ENCODE measurements at regions not wholly inside any gene's neighbourhood (a gene's known extent, or its start where the extent isn't known, plus 50 kb on each side); places are given as distances from the start of the nearest gene placed in this dataset.

DNA sequence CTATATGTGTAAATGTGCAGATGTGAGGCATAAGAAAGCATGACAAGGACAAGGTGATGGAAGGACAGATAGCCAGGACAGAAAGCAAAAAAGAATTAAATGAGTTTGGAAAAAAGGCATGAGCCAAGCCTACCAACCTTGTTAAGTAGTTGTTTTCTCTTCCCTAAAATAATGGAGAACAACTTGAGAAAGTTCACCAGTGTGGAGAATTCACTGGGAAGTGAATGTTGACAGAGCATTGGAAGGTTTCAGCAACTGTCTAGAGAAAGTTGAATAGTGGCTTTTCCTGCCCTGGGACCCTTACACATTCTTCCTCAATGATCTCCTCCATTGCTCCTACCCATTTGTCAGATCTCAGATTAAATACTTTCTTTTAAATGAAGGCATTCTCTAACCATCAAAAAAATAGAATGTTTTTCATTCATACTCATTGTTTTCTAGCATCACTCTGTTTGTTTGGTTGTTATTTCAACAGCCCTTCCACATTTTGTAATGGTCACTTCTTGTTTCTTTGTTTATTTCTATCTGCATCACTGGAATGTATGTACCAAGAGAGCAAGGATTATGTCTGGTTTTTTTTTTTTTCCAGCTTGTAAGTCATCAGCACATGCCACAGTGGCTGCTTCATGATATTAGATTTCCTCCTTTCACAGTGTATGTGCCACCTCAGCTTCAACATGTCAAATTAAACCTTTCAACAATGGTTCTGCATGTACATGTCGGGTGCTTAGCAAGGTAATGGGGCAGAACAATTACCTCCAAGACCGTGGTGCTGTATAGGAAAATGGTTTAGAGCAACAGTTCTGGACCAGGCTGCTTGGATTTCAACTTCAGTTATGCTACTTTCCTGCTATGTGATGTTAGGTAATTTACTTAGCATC is 586.0 kb upstream of the VRK2 start:
- peaks cover 5% of the 10 kb centered on the region for H3K27me3 Mint-ChIP-seq (ENCODE audit: low read depth)
- no peak overlapping the region for H3K4me3 Mint-ChIP-seq (ENCODE audit: unreplicated experiment)
- peaks cover 2% of the 10 kb centered on the region for H3K9me3 Mint-ChIP-seq (ENCODE audit: low read depth)
- TF ChIP-seq, protein P1, sequence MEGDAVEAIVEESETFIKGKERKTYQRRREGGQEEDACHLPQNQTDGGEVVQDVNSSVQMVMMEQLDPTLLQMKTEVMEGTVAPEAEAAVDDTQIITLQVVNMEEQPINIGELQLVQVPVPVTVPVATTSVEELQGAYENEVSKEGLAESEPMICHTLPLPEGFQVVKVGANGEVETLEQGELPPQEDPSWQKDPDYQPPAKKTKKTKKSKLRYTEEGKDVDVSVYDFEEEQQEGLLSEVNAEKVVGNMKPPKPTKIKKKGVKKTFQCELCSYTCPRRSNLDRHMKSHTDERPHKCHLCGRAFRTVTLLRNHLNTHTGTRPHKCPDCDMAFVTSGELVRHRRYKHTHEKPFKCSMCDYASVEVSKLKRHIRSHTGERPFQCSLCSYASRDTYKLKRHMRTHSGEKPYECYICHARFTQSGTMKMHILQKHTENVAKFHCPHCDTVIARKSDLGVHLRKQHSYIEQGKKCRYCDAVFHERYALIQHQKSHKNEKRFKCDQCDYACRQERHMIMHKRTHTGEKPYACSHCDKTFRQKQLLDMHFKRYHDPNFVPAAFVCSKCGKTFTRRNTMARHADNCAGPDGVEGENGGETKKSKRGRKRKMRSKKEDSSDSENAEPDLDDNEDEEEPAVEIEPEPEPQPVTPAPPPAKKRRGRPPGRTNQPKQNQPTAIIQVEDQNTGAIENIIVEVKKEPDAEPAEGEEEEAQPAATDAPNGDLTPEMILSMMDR (IDR thresholded peaks at IDR 0.05): no peak
- no peaks in the 10 kb centered on the region for H3K4me1 Mint-ChIP-seq (ENCODE audit: low read depth)
- DNase-seq (ENCODE audit: low spot score): no peak
- H3K36me3 Mint-ChIP-seq (ENCODE audit: low read depth): no peaks in the 10 kb centered on the region
- no peak overlapping the region for H3K27ac Mint-ChIP-seq (ENCODE audit: unreplicated experiment)

DNA sequence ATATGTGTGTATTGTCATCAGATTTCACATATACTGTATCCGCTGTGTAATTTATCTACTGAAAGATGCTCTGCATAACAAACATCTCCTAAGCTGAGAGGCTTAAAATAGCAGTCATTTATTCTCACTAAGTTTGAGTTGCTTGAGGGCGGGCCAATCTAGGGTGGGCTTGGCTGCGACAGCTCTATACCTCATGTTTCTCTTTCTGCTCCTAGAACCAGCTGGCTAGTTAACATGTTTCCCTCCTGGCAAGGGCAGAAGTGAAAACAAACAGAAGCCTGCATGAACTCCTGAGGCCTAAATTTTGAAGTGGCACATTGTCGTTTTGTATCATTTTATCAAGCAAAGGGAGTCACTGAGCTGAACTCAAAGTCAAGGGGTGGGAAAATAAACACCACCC is 585.0 kb upstream of the VRK2 start:
- Mint-ChIP-seq H3K36me3 (ENCODE audit: low read depth) (no peaks in the 10 kb centered on the region), H3K27me3 (ENCODE audit: low read depth) (peaks cover 5% of the 10 kb centered on the region), H3K4me3 (ENCODE audit: unreplicated experiment) (no peak overlapping the region), H3K4me1 (ENCODE audit: low read depth) (no peaks in the 10 kb centered on the region), H3K27ac (ENCODE audit: unreplicated experiment) (no peak overlapping the region), H3K9me3 (ENCODE audit: low read depth) (peaks cover 2% of the 10 kb centered on the region)
- no peak for DNase-seq (ENCODE audit: low spot score)
- TF ChIP-seq, protein P1 (IDR thresholded peaks at IDR 0.05): no peak

DNA sequence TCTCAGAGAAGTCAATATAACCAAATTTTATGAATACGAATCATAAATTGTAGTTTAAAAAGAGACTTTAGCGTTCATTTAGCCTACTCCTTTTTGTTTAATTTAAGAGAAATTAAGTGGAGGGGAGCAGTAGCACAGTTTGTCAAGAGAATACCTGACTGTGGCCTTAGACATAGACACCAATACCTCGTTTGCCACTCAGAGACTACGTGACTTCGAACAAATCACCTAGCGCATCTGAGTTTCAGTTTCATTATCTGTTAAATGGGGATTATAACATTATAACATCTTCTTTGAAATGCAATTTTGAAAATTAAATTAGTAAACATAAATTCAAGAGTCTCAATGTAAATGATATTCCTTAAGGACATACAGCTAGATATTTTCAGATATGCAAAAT is 581.5 kb upstream of the VRK2 start:
- H3K9me3 Mint-ChIP-seq (ENCODE audit: low read depth): no peaks in the 10 kb centered on the region
- H3K36me3 Mint-ChIP-seq (ENCODE audit: low read depth): no peaks in the 10 kb centered on the region
- no peak for DNase-seq (ENCODE audit: low spot score)
- no peaks in the 10 kb centered on the region for H3K4me1 Mint-ChIP-seq (ENCODE audit: low read depth)
- no peak overlapping the region for H3K27ac Mint-ChIP-seq (ENCODE audit: unreplicated experiment)
- H3K27me3 Mint-ChIP-seq (ENCODE audit: low read depth): peaks cover 8% of the 10 kb centered on the region
- TF ChIP-seq, protein P1 (IDR thresholded peaks at IDR 0.05): no peak
- H3K4me3 Mint-ChIP-seq (ENCODE audit: unreplicated experiment): no peak overlapping the region

DNA sequence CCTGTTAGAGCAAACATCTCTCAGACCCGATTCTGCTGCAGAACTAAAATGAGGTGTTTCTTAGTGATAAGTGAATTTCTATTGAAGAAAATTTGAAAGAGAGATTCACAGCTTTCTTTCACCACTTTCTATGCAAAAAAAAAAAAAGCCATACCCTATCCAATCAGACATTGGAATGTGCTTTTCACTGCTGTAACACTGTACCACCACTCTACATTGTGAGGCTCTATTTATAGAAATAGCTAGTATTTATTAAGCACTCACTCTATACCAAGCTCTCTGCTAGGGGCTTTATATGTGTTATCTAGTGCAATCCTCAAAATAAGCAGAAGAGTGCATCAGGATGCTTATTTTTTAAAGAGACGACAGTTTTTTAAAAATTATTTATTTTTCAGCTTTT is 580.6 kb upstream of the VRK2 start:
- peaks cover 5% of the 10 kb centered on the region for H3K27me3 Mint-ChIP-seq (ENCODE audit: low read depth)
- H3K9me3 Mint-ChIP-seq (ENCODE audit: low read depth): no peaks in the 10 kb centered on the region
- H3K36me3 Mint-ChIP-seq (ENCODE audit: low read depth): no peaks in the 10 kb centered on the region
- no peaks in the 10 kb centered on the region for H3K4me1 Mint-ChIP-seq (ENCODE audit: low read depth)
- no peak for DNase-seq (ENCODE audit: low spot score)
- TF ChIP-seq, protein P1 (IDR thresholded peaks at IDR 0.05): no peak
- no peak overlapping the region for H3K27ac Mint-ChIP-seq (ENCODE audit: unreplicated experiment)
- no peak overlapping the region for H3K4me3 Mint-ChIP-seq (ENCODE audit: unreplicated experiment)

DNA sequence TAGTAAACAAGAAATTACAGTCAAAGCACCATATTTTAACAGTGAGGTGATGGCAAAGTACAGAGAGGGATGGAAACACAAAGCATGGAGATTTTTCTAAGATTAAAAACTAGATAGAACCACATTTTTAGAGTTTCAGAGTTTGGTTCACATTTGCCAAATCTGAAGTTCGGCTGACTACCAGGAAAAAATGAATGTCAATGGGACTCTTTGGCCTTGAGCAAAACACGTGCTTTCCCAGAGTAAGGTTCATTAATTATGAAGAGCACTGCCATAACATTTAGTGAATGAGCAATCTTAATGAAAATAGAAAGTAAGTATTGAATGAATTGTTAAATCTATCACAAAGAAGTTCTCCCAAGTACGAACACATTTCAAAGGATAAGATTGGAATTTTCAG is 571.2 kb upstream of the VRK2 start:
- Mint-ChIP-seq H3K27me3 (ENCODE audit: low read depth) (peaks cover 12% of the 10 kb centered on the region), H3K4me3 (ENCODE audit: unreplicated experiment) (no peak overlapping the region), H3K4me1 (ENCODE audit: low read depth) (no peaks in the 10 kb centered on the region), H3K9me3 (ENCODE audit: low read depth) (no peaks in the 10 kb centered on the region), H3K36me3 (ENCODE audit: low read depth) (no peaks in the 10 kb centered on the region), H3K27ac (ENCODE audit: unreplicated experiment) (no peak overlapping the region)
- TF ChIP-seq, protein P1 (IDR thresholded peaks at IDR 0.05): no peak
- no peak for DNase-seq (ENCODE audit: low spot score)
